Thyroid gland (tissue), 4 donors: ENCODE measurements at regions not wholly inside any gene's neighbourhood (a gene's known extent, or its start where the extent isn't known, plus 50 kb on each side); places are given as distances from the start of the nearest gene placed in this dataset.

Experiments used
- DNase-seq, 2 donors: peaks; one replicate each; pipeline ENCODE4 v3.0.0-alpha.2; 2019
- H3K27ac ChIP-seq, 3 donors: fragments of 200-600 bp; sonication (generic); 1 replicate in 2 of 3; 2 replicates in 1 of 3; pipeline ENCODE4 v1.5.1; 2016 to 2019; ENCODE audit warnings: mild to moderate bottlenecking in 1 of 3, moderate library complexity in 1 of 3
- H3K27me3 ChIP-seq: fragments of 200-600 bp; sonication (generic); one replicate; pipeline ENCODE4 v1.5.1; 2019
- H3K36me3 ChIP-seq, 2 donors: fragments of 200-600 bp; sonication (generic); one replicate each; pipeline ENCODE4 v1.5.1; 2016 to 2019
- H3K4me1 ChIP-seq, 2 donors: fragments of 200-600 bp; sonication (generic); one replicate each; pipeline ENCODE4 v1.5.1; 2017 to 2019
- H3K4me3 ChIP-seq, 3 donors: fragments of 200-600 bp; sonication (generic); replicated peaks in 1 of 3; 1 replicate in 2 of 3; 2 replicates in 1 of 3; pipeline ENCODE4 v1.5.1; 2016; ENCODE audit warnings: mild to moderate bottlenecking in 1 of 3
- H3K9me3 ChIP-seq: fragments of 200-600 bp; sonication (generic); one replicate; pipeline ENCODE4 v1.5.1; 2017
- CTCF ChIP-seq, 6 experiments: fragments of 200-600 bp in 3 of 6; fragments of 450-650 bp in 3 of 6; sonication (generic) in 3 of 6; IDR thresholded peaks; one replicate each; pipeline ENCODE4 v1.5.1; 2016 to 2019; ENCODE audit warnings: antibody characterized with exemption in 6 of 6, mild to moderate bottlenecking in 2 of 6, inconsistent platforms in 1 of 6, moderate library complexity in 1 of 6
- POLR2A ChIP-seq, 2 donors: fragments of 450-650 bp; IDR thresholded peaks; one replicate each; pipeline ENCODE4 v1.6.1; 2017; ENCODE audit warnings: antibody characterized with exemption in 2 of 2, mild to moderate bottlenecking in 2 of 2, moderate library complexity in 1 of 2
- WGBS, 2 donors: methylation state at CpG; one replicate each; pipeline ENCODE4 v1.1.5; 2017; 5-methylcytosine and 5-hydroxymethylcytosine counted together
- intact Hi-C: fragments of 100-400 bp; cut with DNase I; formaldehyde crosslinking; loops from one replicate; pipeline ENCODE4 v1.15.1; 2023

GRCh38 chr13:76094645-76095044 lies 458.5 kb downstream of the LMO7 start:
- H3K36me3 ChIP-seq, result no peaks in the 10 kb centered on the region
- intact Hi-C loops, result no loop called here
- H3K27ac ChIP-seq, result no peak overlapping the region
- no peaks in the 10 kb centered on the region for H3K27me3 ChIP-seq
- H3K4me1 ChIP-seq, result no peaks in the 10 kb centered on the region
- DNase-seq, result no peak
- no peaks in the 10 kb centered on the region for H3K9me3 ChIP-seq
- TF ChIP-seq POLR2A (IDR thresholded peaks at IDR 0.05) (no peak), CTCF (IDR thresholded peaks at IDR 0.05) (no peak)
- 86 to 90% methylated on average over 3 of the region's 3 CpGs for WGBS, 2 donors
- no peak overlapping the region for H3K4me3 ChIP-seq

DNA sequence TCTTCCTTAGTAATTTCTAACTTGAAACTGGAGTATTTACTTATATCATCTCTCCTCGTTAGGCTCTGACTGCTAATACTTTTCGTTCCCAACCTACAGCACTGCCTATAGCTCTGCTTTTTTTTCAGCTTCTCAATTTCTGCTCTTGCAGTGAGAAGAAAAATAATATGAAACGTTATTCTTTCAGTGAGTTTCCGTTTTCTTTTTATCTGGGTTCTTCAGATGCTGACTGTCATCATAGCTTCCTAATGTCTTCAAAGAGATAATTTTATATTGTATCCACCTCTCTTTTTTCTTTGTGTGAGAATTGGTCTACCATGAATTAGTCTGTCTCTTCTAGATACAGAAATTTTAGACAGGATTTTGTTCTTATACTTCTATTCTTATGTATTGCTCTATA lies 454.9 kb downstream of the LMO7 start:
- Histone ChIP-seq H3K4me3 (no peak overlapping the region), H3K36me3 (no peaks in the 10 kb centered on the region), H3K27ac (no peak overlapping the region), H3K9me3 (no peaks in the 10 kb centered on the region), H3K4me1 (no peaks in the 10 kb centered on the region), H3K27me3 (no peaks in the 10 kb centered on the region)
- intact Hi-C loops, result no loop called here
- 67 to 68% methylated on average over 4 of the region's 4 CpGs for WGBS, 2 donors
- TF ChIP-seq CTCF (IDR thresholded peaks at IDR 0.05), result no peak
- no peak for TF ChIP-seq POLR2A (IDR thresholded peaks at IDR 0.05)
- no peak for DNase-seq

DNA sequence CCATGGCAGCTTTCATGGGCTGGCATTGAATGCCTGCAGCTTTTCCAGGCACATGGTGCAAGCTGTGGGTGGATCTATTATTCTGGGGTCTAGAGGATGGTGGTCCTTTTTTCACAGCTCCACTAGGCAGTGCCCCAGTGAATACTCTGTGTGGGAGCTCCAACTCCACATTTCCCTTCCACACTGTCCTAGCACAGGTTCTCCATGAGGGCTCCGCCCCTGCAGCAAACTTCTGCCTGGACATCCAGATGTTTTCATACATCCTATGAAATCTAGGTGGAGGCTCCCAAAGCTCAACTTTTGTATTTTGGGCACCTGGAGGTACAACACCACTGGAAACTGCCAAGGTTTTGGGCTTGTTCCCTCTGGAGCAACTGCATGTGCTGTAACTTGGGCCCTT lies 450.6 kb downstream of the LMO7 start:
- 100% methylated on average over 1 of the region's 1 CpG for WGBS, 2 donors
- Histone ChIP-seq H3K4me3 (no peak overlapping the region), H3K27ac (no peak overlapping the region), H3K36me3 (no peaks in the 10 kb centered on the region), H3K27me3 (no peaks in the 10 kb centered on the region), H3K9me3 (no peaks in the 10 kb centered on the region), H3K4me1 (no peaks in the 10 kb centered on the region)
- DNase-seq, result no peak
- intact Hi-C loops, result no loop called here
- TF ChIP-seq POLR2A (IDR thresholded peaks at IDR 0.05) (no peak), CTCF (IDR thresholded peaks at IDR 0.05) (no peak)

GRCh38 chr13:76067850-76068249 lies 431.7 kb downstream of the LMO7 start:
- intact Hi-C loops, result no loop called here
- Histone ChIP-seq H3K4me1 (no peaks in the 10 kb centered on the region), H3K4me3 (no peak overlapping the region), H3K9me3 (no peaks in the 10 kb centered on the region), H3K27me3 (no peaks in the 10 kb centered on the region), H3K27ac (no peak overlapping the region), H3K36me3 (no peaks in the 10 kb centered on the region)
- WGBS, 2 donors, result 93 to 97% methylated on average over 3 of the region's 3 CpGs
- DNase-seq, result no peak
- no peak for TF ChIP-seq POLR2A (IDR thresholded peaks at IDR 0.05)

- Histone ChIP-seq H3K4me3 (no peak overlapping the region), H3K4me1 (no peaks in the 10 kb centered on the region), H3K27me3 (no peaks in the 10 kb centered on the region), H3K27ac (no peak overlapping the region), H3K9me3 (no peaks in the 10 kb centered on the region), H3K36me3 (no peaks in the 10 kb centered on the region)
- no peak for DNase-seq
- TF ChIP-seq POLR2A (IDR thresholded peaks at IDR 0.05) (no peak), CTCF (IDR thresholded peaks at IDR 0.05) (no peak)
- WGBS, 2 donors, result 87 to 94% methylated on average over 1 of the region's 1 CpG
- intact Hi-C loops, result no loop called here
Measured at GRCh38 chr13:76053181-76053580, 417.1 kb downstream of the LMO7 start.

DNA sequence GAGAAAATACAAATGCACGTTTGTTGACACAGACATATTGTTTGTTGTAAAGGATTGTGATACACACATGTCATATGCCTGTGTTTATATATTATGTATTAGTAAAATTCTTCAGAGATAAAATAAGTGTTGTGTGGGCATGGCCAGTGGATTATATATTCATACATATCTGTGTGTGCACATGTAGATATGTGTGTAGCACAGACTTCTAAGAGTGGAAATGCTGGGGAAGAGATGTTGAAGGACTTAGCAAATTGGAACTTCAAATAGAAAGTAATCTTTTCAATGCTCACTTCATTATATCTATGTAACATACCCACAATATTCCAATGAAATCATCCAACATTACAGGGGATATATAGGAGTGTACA lies 413.2 kb downstream of the LMO7 start:
- WGBS, 2 donors, result 24 to 40% methylated on average over 1 of the region's 1 CpG

More for the DNA sequence above, 413.2 kb downstream of the LMO7 start:
- H3K36me3 ChIP-seq, result no peaks in the 10 kb centered on the region
- no peaks in the 10 kb centered on the region for H3K27me3 ChIP-seq
- TF ChIP-seq POLR2A (IDR thresholded peaks at IDR 0.05), result no peak
- no peak for TF ChIP-seq CTCF (IDR thresholded peaks at IDR 0.05)
- intact Hi-C loops, result no loop called here
- H3K27ac ChIP-seq, result no peak overlapping the region
- H3K4me1 ChIP-seq, result no peaks in the 10 kb centered on the region
- no peak for DNase-seq
- H3K9me3 ChIP-seq, result no peaks in the 10 kb centered on the region
- H3K4me3 ChIP-seq, result no peak overlapping the region
